Subcutaneous abdominal adipose tissue (tissue), 5 donors: ENCODE measurements at regions not wholly inside any gene's neighbourhood (a gene's known extent, or its start where the extent isn't known, plus 50 kb on each side); places are given as distances from the start of the nearest gene placed in this dataset.

ENCODE experiments used
- H3K27ac ChIP-seq: one replicate; pipeline ENCODE4 v1.7.0; 2013; ENCODE audit warnings: low read depth, mild to moderate bottlenecking, inconsistent platforms, low read length, moderate library complexity
- H3K27me3 ChIP-seq, 5 donors: one replicate each; pipeline ENCODE4 v1.7.0; 2013; ENCODE audit warnings: low read length in 5 of 5, inconsistent platforms in 1 of 5; ENCODE audit not compliant: control insufficient read depth in 5 of 5, insufficient read depth in 4 of 5
- H3K36me3 ChIP-seq, 5 donors: one replicate each; pipeline ENCODE4 v1.7.0; 2013; ENCODE audit warnings: low read length in 5 of 5; ENCODE audit not compliant: control insufficient read depth in 5 of 5, insufficient read depth in 5 of 5
- H3K4me1 ChIP-seq, 5 donors: one replicate each; pipeline ENCODE4 v1.7.0; 2013; ENCODE audit warnings: low read length in 5 of 5, mild to moderate bottlenecking in 3 of 5, moderate library complexity in 1 of 5; ENCODE audit not compliant: control insufficient read depth in 5 of 5, insufficient read depth in 5 of 5
- H3K4me3 ChIP-seq, 5 donors: one replicate each; pipeline ENCODE4 v1.7.0; 2013; ENCODE audit warnings: low read length in 5 of 5, low read depth in 1 of 5
- H3K9ac ChIP-seq, 5 donors: one replicate each; pipeline ENCODE4 v1.7.0; 2013; ENCODE audit warnings: low read length in 5 of 5, mild to moderate bottlenecking in 4 of 5, moderate library complexity in 3 of 5
- H3K9me3 ChIP-seq, 5 donors: one replicate each; pipeline ENCODE4 v1.7.0; 2013; ENCODE audit warnings: low read length in 5 of 5; ENCODE audit not compliant: control insufficient read depth in 5 of 5
- donor health status: healthy.
- donor health status: healthy.
- donor health status: healthy.
- donor health status: healthy.
- donor health status: healthy.

GRCh38 chr4:177717407-177717806 is 275.2 kb upstream of the AGA start:
- H3K27ac ChIP-seq = no peak overlapping the region
- H3K4me1 ChIP-seq = no peaks in the 10 kb centered on the region
- no peak overlapping the region for H3K9ac ChIP-seq
- no peaks in the 10 kb centered on the region for H3K36me3 ChIP-seq
- H3K4me3 ChIP-seq = no peak overlapping the region
- H3K27me3 ChIP-seq = no peaks in the 10 kb centered on the region
- H3K9me3 ChIP-seq = no peaks in the 10 kb centered on the region

GRCh38 chr4:177718514-177718913 is 276.3 kb upstream of the AGA start:
- Histone ChIP-seq H3K9ac (no peak overlapping the region), H3K27ac (no peak overlapping the region), H3K4me3 (no peak overlapping the region), H3K9me3 (no peaks in the 10 kb centered on the region), H3K27me3 (no peaks in the 10 kb centered on the region), H3K4me1 (no peaks in the 10 kb centered on the region), H3K36me3 (no peaks in the 10 kb centered on the region)

- no peaks in the 10 kb centered on the region for H3K36me3 ChIP-seq
- no peak overlapping the region for H3K4me3 ChIP-seq
Observed at GRCh38 chr4:177726111-177726510, 283.9 kb upstream of the AGA start.

GRCh38 chr4:177728361-177729152 is 286.3 kb upstream of the AGA start:
- Histone ChIP-seq H3K36me3 (no peaks in the 10 kb centered on the region), H3K27ac (no peak overlapping the region), H3K9me3 (peaks cover 0 to 3% (median 3%) of the 10 kb centered on the region in 5 donors), H3K9ac (no peak overlapping the region), H3K4me3 (no peak overlapping the region), H3K27me3 (no peaks in the 10 kb centered on the region), H3K4me1 (no peaks in the 10 kb centered on the region)

More at GRCh38 chr4:177726111-177726510, 283.9 kb upstream of the AGA start:
- no peak overlapping the region for H3K27ac ChIP-seq
- H3K9me3 ChIP-seq = peaks cover 0 to 3% (median 3%) of the 10 kb centered on the region in 5 donors
- no peaks in the 10 kb centered on the region for H3K4me1 ChIP-seq
- no peaks in the 10 kb centered on the region for H3K27me3 ChIP-seq
- H3K9ac ChIP-seq = no peak overlapping the region

- Histone ChIP-seq H3K4me1 (no peaks in the 10 kb centered on the region), H3K4me3 (no peak overlapping the region), H3K27me3 (no peaks in the 10 kb centered on the region), H3K36me3 (no peaks in the 10 kb centered on the region), H3K27ac (no peak overlapping the region), H3K9ac (no peak overlapping the region), H3K9me3 (peaks cover 0 to 3% (median 3%) of the 10 kb centered on the region in 5 donors)
Observed at GRCh38 chr4:177729681-177730080, 287.4 kb upstream of the AGA start.

GRCh38 chr4:177737387-177737940 is 295.2 kb upstream of the AGA start:
- H3K9me3 ChIP-seq = no peaks in the 10 kb centered on the region
- H3K4me3 ChIP-seq = no peak overlapping the region
- H3K27ac ChIP-seq = no peak overlapping the region

GRCh38 chr4:177740563-177740962 is 298.3 kb upstream of the AGA start:
- Histone ChIP-seq H3K4me3 (no peak overlapping the region), H3K4me1 (no peaks in the 10 kb centered on the region), H3K9me3 (no peaks in the 10 kb centered on the region), H3K27ac (no peak overlapping the region), H3K36me3 (no peaks in the 10 kb centered on the region), H3K27me3 (no peaks in the 10 kb centered on the region), H3K9ac (no peak overlapping the region)

More at GRCh38 chr4:177737387-177737940, 295.2 kb upstream of the AGA start:
- H3K4me1 ChIP-seq = no peaks in the 10 kb centered on the region
- no peak overlapping the region for H3K9ac ChIP-seq
- no peaks in the 10 kb centered on the region for H3K36me3 ChIP-seq
- no peaks in the 10 kb centered on the region for H3K27me3 ChIP-seq

- no peaks in the 10 kb centered on the region for H3K36me3 ChIP-seq
- no peaks in the 10 kb centered on the region for H3K4me1 ChIP-seq
- no peak overlapping the region for H3K27ac ChIP-seq
- H3K9ac ChIP-seq = no peak overlapping the region
- no peaks in the 10 kb centered on the region for H3K27me3 ChIP-seq
- peaks cover 0 to 3% (median 0%) of the 10 kb centered on the region in 5 donors for H3K9me3 ChIP-seq
- H3K4me3 ChIP-seq = no peak overlapping the region
Observed at GRCh38 chr4:177759729-177760128, 317.5 kb upstream of the AGA start.

- peaks cover 0 to 3% (median 0%) of the 10 kb centered on the region in 5 donors for H3K9me3 ChIP-seq
- no peaks in the 10 kb centered on the region for H3K36me3 ChIP-seq
- H3K4me1 ChIP-seq = no peaks in the 10 kb centered on the region
- H3K27me3 ChIP-seq = no peaks in the 10 kb centered on the region
- no peak overlapping the region for H3K4me3 ChIP-seq
- no peak overlapping the region for H3K9ac ChIP-seq
- no peak overlapping the region for H3K27ac ChIP-seq
Observed at GRCh38 chr4:177761692-177762091, 319.5 kb upstream of the AGA start.

- Histone ChIP-seq H3K4me1 (no peaks in the 10 kb centered on the region), H3K27ac (no peak overlapping the region), H3K27me3 (no peaks in the 10 kb centered on the region), H3K36me3 (no peaks in the 10 kb centered on the region), H3K4me3 (no peak overlapping the region), H3K9me3 (no peaks in the 10 kb centered on the region), H3K9ac (no peak overlapping the region)
Observed at GRCh38 chr4:177769155-177769554, 326.9 kb upstream of the AGA start.
